GM12878 (cell line): ENCODE measurements at regions not wholly inside any gene's neighbourhood (a gene's known extent, or its start where the extent isn't known, plus 50 kb on each side); places are given as distances from the start of the nearest gene placed in this dataset.

Source experiments
- ATAC-seq: fragments of 200-7000 bp; cut with Tn5 transposase; 3 replicates; pipeline ENCODE4 v1.9.1; 2020; ENCODE audit warnings: mild to moderate bottlenecking, moderate library complexity
- BruUV-seq: library from RNA; stranded (reverse); fragments of 400-500 nt; replicated peaks from 2 replicates; lab custom pipeline; 2021; lab: Mats Ljungman, UMichigan
- CTCF ChIA-PET: fragments of 300-600 bp; sonication (Branson Sonifier 250); formaldehyde crosslinking; extraction: SDS; loops from one replicate; lab custom pipeline; 2021; ENCODE audit warnings: inconsistent platforms; lab: Yijun Ruan, JAX
- POLR2A ChIA-PET: fragments of 350-600 bp; formaldehyde crosslinking; extraction: SDS; loops from one replicate; lab custom pipeline; 2021; ENCODE audit warnings: inconsistent platforms; lab: Charles Lee
- RAD21 ChIA-PET: fragments of 300-600 bp; sonication (Branson Sonifier 250); formaldehyde crosslinking; loops from one replicate; lab custom pipeline; 2023; ENCODE audit warnings: antibody characterized with exemption; ENCODE audit not compliant: unreplicated experiment; lab: Charles Lee
- SMC1A ChIA-PET: fragments of 300-600 bp; sonication (Branson Sonifier 250); formaldehyde crosslinking; loops from one replicate; lab custom pipeline; 2023; ENCODE audit not compliant: unreplicated experiment, uncharacterized antibody; lab: Charles Lee
- DNase-seq: peaks from one replicate; pipeline ENCODE4 v3.0.0-alpha.2; 2011; ENCODE audit warnings: low read depth, low spot score
- FAIRE-seq: peaks from 3 replicates; lab custom pipeline; 2011; peaks lifted over from hg19 to GRCh38; lab: Jason Lieb, UNC
- H2AFZ ChIP-seq: 2 replicates; pipeline ENCODE4 v1.6.0; 2011; ENCODE audit warnings: low read depth, low read length, control low read depth; ENCODE audit not compliant: control insufficient read depth
- H3K27ac ChIP-seq: 2 replicates; pipeline ENCODE4 v1.5.1; 2011; ENCODE audit warnings: control low read depth; ENCODE audit not compliant: control insufficient read depth, insufficient read depth
- H3K27me3 ChIP-seq, 2 experiments: replicated peaks in 1 of 2; 2 replicates each; pipeline versions ENCODE4 v1.6.0 to v1.6.1; 2011; ENCODE audit warnings: low read length in 1 of 2; ENCODE audit not compliant: control insufficient read depth in 2 of 2, insufficient read depth in 2 of 2
- H3K36me3 ChIP-seq, 2 experiments: 2 replicates each; pipeline ENCODE4 v1.5.1; 2011; ENCODE audit warnings: low read length in 1 of 2; ENCODE audit not compliant: control insufficient read depth in 2 of 2, insufficient read depth in 2 of 2
- H3K4me1 ChIP-seq: 2 replicates; pipeline ENCODE4 v1.6.1; 2011; ENCODE audit warnings: mild to moderate bottlenecking, low read length, moderate library complexity, mixed read lengths; ENCODE audit not compliant: control insufficient read depth, insufficient read depth
- H3K4me2 ChIP-seq: 2 replicates; pipeline ENCODE4 v1.6.0; 2011; ENCODE audit warnings: control low read depth; ENCODE audit not compliant: control insufficient read depth, insufficient read depth
- H3K4me3 ChIP-seq: fragments of 200-600 bp; sonication (generic); 2 replicates; pipeline ENCODE4 v1.5.1; 2016
- H3K79me2 ChIP-seq: 2 replicates; pipeline ENCODE4 v1.6.0; 2011; ENCODE audit warnings: low read length; ENCODE audit not compliant: control insufficient read depth, insufficient read depth
- H3K9ac ChIP-seq: 2 replicates; pipeline ENCODE4 v1.8.0; 2011; ENCODE audit warnings: low read length, control low read depth, mixed read lengths; ENCODE audit not compliant: control insufficient read depth, insufficient read depth
- H3K9me3 ChIP-seq: replicated peaks from 3 replicates; pipeline ENCODE4 v1.5.1; 2011; ENCODE audit warnings: mild to moderate bottlenecking, low read length; ENCODE audit not compliant: control insufficient read depth, insufficient read depth
- H4K20me1 ChIP-seq: 2 replicates; pipeline ENCODE4 v1.6.0; 2011; ENCODE audit not compliant: control insufficient read depth, insufficient read depth
- CUX1 ChIP-seq: IDR thresholded peaks from 2 replicates; pipeline ENCODE4 v1.6.1; 2012; ENCODE audit warnings: improper control_type of control experiment, low read depth, low read length; ENCODE audit not compliant: insufficient replicate concordance
- E2F4 ChIP-seq: IDR thresholded peaks from 2 replicates; pipeline ENCODE4 v1.6.1; 2012; ENCODE audit warnings: low read depth, low read length, improper control_type of control experiment
- NR2C2 ChIP-seq: IDR thresholded peaks from 2 replicates; pipeline ENCODE4 v1.6.1; 2011; ENCODE audit warnings: borderline replicate concordance, low read depth; ENCODE audit not compliant: control insufficient read depth, insufficient read length
- PRDM15 ChIP-seq: fragments of 450-650 bp; formaldehyde crosslinking; IDR thresholded peaks from 2 replicates; pipeline ENCODE4 v1.4.0; 2020; ENCODE audit warnings: mild to moderate bottlenecking, moderate library complexity
- RAD51 ChIP-seq: fragments of 450-650 bp; IDR thresholded peaks from 2 replicates; pipeline ENCODE4 v1.6.1; 2016; ENCODE audit warnings: moderate library complexity, mild to moderate bottlenecking, inconsistent platforms
- RELA ChIP-seq: fragments of 450-650 bp; IDR thresholded peaks from 2 replicates; pipeline ENCODE4 v1.8.0; 2014; ENCODE audit warnings: borderline replicate concordance; ENCODE audit not compliant: partially characterized antibody
- SKIL ChIP-seq: fragments of 450-650 bp; IDR thresholded peaks from 2 replicates; pipeline ENCODE4 v1.6.1; 2017; ENCODE audit warnings: mild to moderate bottlenecking, low read depth, inconsistent platforms; ENCODE audit not compliant: poor library complexity, severe bottlenecking
- TAF1 ChIP-seq: IDR thresholded peaks from 2 replicates; pipeline ENCODE4 v1.6.1; 2011; ENCODE audit warnings: mild to moderate bottlenecking, low read depth, low read length, borderline replicate concordance
- TCF12 ChIP-seq: IDR thresholded peaks from 2 replicates; pipeline ENCODE4 v1.6.1; 2011; ENCODE audit warnings: low read depth, mild to moderate bottlenecking, low read length
- WRNIP1 ChIP-seq: IDR thresholded peaks from 2 replicates; pipeline ENCODE4 v1.6.1; 2011; ENCODE audit warnings: low read depth, low read length, improper control_type of control experiment, borderline replicate concordance
- YY1 ChIP-seq: IDR thresholded peaks from 2 replicates; pipeline ENCODE4 v1.6.1; 2011; ENCODE audit warnings: low read depth, mild to moderate bottlenecking, low read length
- WGBS: methylation state at CpG from one replicate; pipeline ENCODE4 v1.1.6; 2016; ENCODE audit warnings: low lambda C conversion rate; ENCODE audit not compliant: insufficient replicate concordance, insufficient coverage; ENCODE audit errors: missing lambda C conversion rate; 5-methylcytosine and 5-hydroxymethylcytosine counted together
- in situ Hi-C: fragments of 300-500 bp; cut with MboI; formaldehyde crosslinking; loops from 9 replicates; pipeline ENCODE4 v1.14.3; 2018; ENCODE audit warnings: mixed read lengths
- intact Hi-C: fragments of 100-400 bp; cut with micrococcal nuclease; formaldehyde crosslinking; loops from one replicate; pipeline ENCODE4 v1.14.2; 2022; ENCODE audit not compliant: unreplicated experiment

GRCh38 chr13:37944869-37945442 is 75.4 kb upstream of the TRPC4 start:
- no peaks in the 10 kb centered on the region for H3K79me2 ChIP-seq
- H3K9ac ChIP-seq, result no peak overlapping the region
- POLR2A ChIA-PET, result no interaction called here
- intact Hi-C loops (no loop called here), in situ Hi-C loops (no loop called here)
- no peaks in the 10 kb centered on the region for H3K9me3 ChIP-seq
- H3K4me1 ChIP-seq, result no peaks in the 10 kb centered on the region
- ATAC-seq (no peak), DNase-seq (no peak), FAIRE-seq (no peak)
- CTCF ChIA-PET, result no interaction called here
- 46% methylated on average over 8 of the region's 8 CpGs for WGBS
- no peak overlapping the region for H3K4me2 ChIP-seq
- SMC1A ChIA-PET, result no interaction called here
- no peak overlapping the region for H3K27ac ChIP-seq
- H3K27me3 ChIP-seq, result no peaks in the 10 kb centered on the region
- H2AFZ ChIP-seq, result no peak overlapping the region
- RAD21 ChIA-PET, result no interaction called here
- no peaks in the 10 kb centered on the region for H3K36me3 ChIP-seq
- no TSS peak for BruUV-seq
- no peak overlapping the region for H3K4me3 ChIP-seq
- H4K20me1 ChIP-seq, result no peaks in the 10 kb centered on the region
- TF ChIP-seq TAF1 (no peak), WRNIP1 (no peak), YY1 (no peak), RAD51 (no peak), E2F4 (no peak), NR2C2 (no peak), RELA (no peak), PRDM15 (CRISPR knock-in tag) (no peak), TCF12 (no peak), CUX1 (no peak), SKIL (no peak)
